CD4-positive, alpha-beta T cell (primary cell): ENCODE measurements at regions not wholly inside any gene's neighbourhood (a gene's known extent, or its start where the extent isn't known, plus 50 kb on each side); places are given as distances from the start of the nearest gene placed in this dataset.

Experiments
- ATAC-seq: fragments of 200-7000 bp; cut with Tn5 transposase; one replicate; pipeline ENCODE4 v1.10.0; 2022; ENCODE audit warnings: mild to moderate bottlenecking; ENCODE audit not compliant: poor library complexity
- CTCF ChIA-PET: fragments of 350-600 bp; sonication (Branson Sonifier 250); formaldehyde crosslinking; loops from one replicate; lab custom pipeline; 2021; ENCODE audit warnings: antibody characterized with exemption, inconsistent platforms; lab: Charles Lee
- POLR2A ChIA-PET: fragments of 350-600 bp; sonication (Branson Sonifier 250); formaldehyde crosslinking; loops from one replicate; lab custom pipeline; 2021; ENCODE audit warnings: antibody characterized with exemption, inconsistent platforms; lab: Charles Lee
- DNase-seq, 14 experiments: peaks; one replicate each; pipeline ENCODE4 v3.0.0-alpha.2; 2013 to 2020; ENCODE audit warnings: mixed read lengths in 2 of 14
- H3K27ac ChIP-seq, 2 donors: one replicate each; pipeline versions ENCODE4 v1.5.1 to v1.7.0; 2013; ENCODE audit warnings: low read length in 2 of 2, low read depth in 1 of 2, mild to moderate bottlenecking in 1 of 2
- H3K27me3 ChIP-seq, 2 experiments: 1 replicate in 1 of 2; 2 replicates in 1 of 2; pipeline versions ENCODE4 v1.6.1 to v1.7.0; 2013; ENCODE audit warnings: low read length in 2 of 2, control low read depth in 1 of 2, mild to moderate bottlenecking in 1 of 2, moderate library complexity in 1 of 2; ENCODE audit not compliant: insufficient read depth in 2 of 2, control insufficient read depth in 1 of 2
- H3K36me3 ChIP-seq: one replicate; pipeline ENCODE4 v1.6.1; 2013; ENCODE audit warnings: low read length, control low read depth; ENCODE audit not compliant: insufficient read depth
- H3K4me1 ChIP-seq: one replicate; pipeline ENCODE4 v1.6.1; 2013; ENCODE audit warnings: low read length, control low read depth; ENCODE audit not compliant: insufficient read depth
- H3K4me3 ChIP-seq: one replicate; pipeline ENCODE4 v1.5.1; 2013; ENCODE audit warnings: mild to moderate bottlenecking, low read length, moderate library complexity
- H3K9me3 ChIP-seq, 2 experiments: 1 replicate in 1 of 2; 2 replicates in 1 of 2; pipeline versions ENCODE4 v1.6.1 to v1.7.0; 2013; ENCODE audit warnings: low read length in 2 of 2, mild to moderate bottlenecking in 2 of 2, control low read depth in 1 of 2, moderate library complexity in 1 of 2; ENCODE audit not compliant: control insufficient read depth in 1 of 2, insufficient read depth in 1 of 2
- H3K27ac Mint-ChIP-seq: one replicate; pipeline ENCODE4 v1.8.0; 2020; ENCODE audit warnings: mixed read lengths
- H3K27me3 Mint-ChIP-seq: one replicate; pipeline ENCODE4 v1.8.0; 2021; ENCODE audit warnings: mixed read lengths
- H3K36me3 Mint-ChIP-seq: one replicate; pipeline ENCODE4 v1.8.0; 2021; ENCODE audit warnings: low read depth, mixed read lengths
- H3K4me1 Mint-ChIP-seq: one replicate; pipeline ENCODE4 v1.8.0; 2021; ENCODE audit warnings: low read depth, mixed read lengths
- H3K4me3 Mint-ChIP-seq: one replicate; pipeline ENCODE4 v1.8.0; 2020; ENCODE audit warnings: mild to moderate bottlenecking, mixed read lengths
- H3K9me3 Mint-ChIP-seq: one replicate; pipeline ENCODE4 v1.8.0; 2020; ENCODE audit warnings: mixed read lengths
- intact Hi-C, 2 experiments: fragments of 100-400 bp; cut with DNase I in 1 of 2; cut with micrococcal nuclease in 1 of 2; formaldehyde crosslinking; loops; one replicate each; pipeline versions ENCODE4 v1.15.1 to v1.9.0; 2023 to 2025; cut with DNase I, micrococcal nuclease
- TF ChIP-seq, protein P1 (sequence below): fragments of 200-600 bp; IDR thresholded peaks from one replicate; pipeline ENCODE4 v1.8.0; 2022; ENCODE audit warnings: antibody characterized with exemption, mild to moderate bottlenecking

DNA sequence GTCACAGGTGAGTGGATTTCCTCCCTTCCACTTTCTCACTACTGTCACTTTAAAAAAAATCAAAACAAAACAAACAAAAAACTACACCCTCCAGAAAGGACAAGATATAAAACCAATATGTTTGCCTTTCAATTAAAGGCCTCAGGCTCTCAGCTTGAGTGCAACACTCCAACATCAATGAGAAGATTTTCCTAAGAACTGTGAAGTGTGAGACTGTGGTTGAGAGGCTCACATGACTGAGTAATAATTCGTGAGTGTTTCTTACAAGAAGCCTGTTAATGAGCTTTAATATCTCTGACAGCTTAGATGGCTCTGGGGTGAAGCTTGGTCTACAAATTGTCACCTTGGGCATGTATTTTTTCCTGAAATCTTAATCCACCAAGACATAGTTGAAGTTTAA lies 216.1 kb downstream of the ETAA1 start:
- H3K4me3 ChIP-seq = no peak overlapping the region
- H3K27me3 ChIP-seq = no peaks in the 10 kb centered on the region
- H3K9me3 Mint-ChIP-seq = no peaks in the 10 kb centered on the region
- intact Hi-C loops = no loop called here
- DNase-seq = no peak
- ATAC-seq = no peak
- peaks cover 0 to 3% of the 10 kb centered on the region in 2 experiments for H3K9me3 ChIP-seq
- H3K36me3 ChIP-seq = no peaks in the 10 kb centered on the region
- CTCF ChIA-PET = no interaction called here
- no peak overlapping the region for H3K4me3 Mint-ChIP-seq
- no peaks in the 10 kb centered on the region for H3K27me3 Mint-ChIP-seq
- no peaks in the 10 kb centered on the region for H3K4me1 ChIP-seq
- H3K27ac ChIP-seq = no peak overlapping the region
- TF ChIP-seq, protein P1, sequence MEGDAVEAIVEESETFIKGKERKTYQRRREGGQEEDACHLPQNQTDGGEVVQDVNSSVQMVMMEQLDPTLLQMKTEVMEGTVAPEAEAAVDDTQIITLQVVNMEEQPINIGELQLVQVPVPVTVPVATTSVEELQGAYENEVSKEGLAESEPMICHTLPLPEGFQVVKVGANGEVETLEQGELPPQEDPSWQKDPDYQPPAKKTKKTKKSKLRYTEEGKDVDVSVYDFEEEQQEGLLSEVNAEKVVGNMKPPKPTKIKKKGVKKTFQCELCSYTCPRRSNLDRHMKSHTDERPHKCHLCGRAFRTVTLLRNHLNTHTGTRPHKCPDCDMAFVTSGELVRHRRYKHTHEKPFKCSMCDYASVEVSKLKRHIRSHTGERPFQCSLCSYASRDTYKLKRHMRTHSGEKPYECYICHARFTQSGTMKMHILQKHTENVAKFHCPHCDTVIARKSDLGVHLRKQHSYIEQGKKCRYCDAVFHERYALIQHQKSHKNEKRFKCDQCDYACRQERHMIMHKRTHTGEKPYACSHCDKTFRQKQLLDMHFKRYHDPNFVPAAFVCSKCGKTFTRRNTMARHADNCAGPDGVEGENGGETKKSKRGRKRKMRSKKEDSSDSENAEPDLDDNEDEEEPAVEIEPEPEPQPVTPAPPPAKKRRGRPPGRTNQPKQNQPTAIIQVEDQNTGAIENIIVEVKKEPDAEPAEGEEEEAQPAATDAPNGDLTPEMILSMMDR = no peak
- POLR2A ChIA-PET = no interaction called here
- no peaks in the 10 kb centered on the region for H3K36me3 Mint-ChIP-seq
- no peaks in the 10 kb centered on the region for H3K4me1 Mint-ChIP-seq
- H3K27ac Mint-ChIP-seq = no peak overlapping the region

DNA sequence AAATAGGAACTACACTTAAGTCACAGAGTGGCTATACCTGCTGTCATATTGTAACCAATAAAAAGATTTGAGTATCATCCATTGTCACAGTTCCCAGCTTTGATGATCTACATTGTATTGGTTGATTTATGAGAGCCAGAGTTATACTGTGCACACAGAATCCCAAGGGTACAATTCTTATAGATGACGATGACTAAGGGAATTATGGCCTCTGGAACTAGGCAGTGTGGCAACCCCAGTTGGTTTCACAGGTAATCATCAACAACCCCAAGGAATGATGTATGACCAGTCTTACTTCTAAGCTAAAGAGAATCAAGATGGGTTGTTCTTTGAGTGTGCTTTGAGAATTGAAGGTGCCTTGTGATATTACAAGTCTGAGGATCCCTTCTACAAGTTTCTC lies 217.3 kb downstream of the ETAA1 start:
- Mint-ChIP-seq H3K9me3 (no peaks in the 10 kb centered on the region), H3K27me3 (no peaks in the 10 kb centered on the region), H3K4me3 (no peak overlapping the region), H3K36me3 (no peaks in the 10 kb centered on the region), H3K4me1 (no peaks in the 10 kb centered on the region), H3K27ac (no peak overlapping the region)
- no peaks in the 10 kb centered on the region for H3K4me1 ChIP-seq
- DNase-seq (no peak), ATAC-seq (no peak)
- H3K4me3 ChIP-seq = no peak overlapping the region
- no peaks in the 10 kb centered on the region for H3K27me3 ChIP-seq
- TF ChIP-seq, protein P1 = no peak
- ChIA-PET CTCF (no interaction called here), POLR2A (no interaction called here)
- H3K36me3 ChIP-seq = no peaks in the 10 kb centered on the region
- peaks cover 0 to 3% of the 10 kb centered on the region in 2 experiments for H3K9me3 ChIP-seq
- no peak overlapping the region for H3K27ac ChIP-seq
- intact Hi-C loops = no loop called here

DNA sequence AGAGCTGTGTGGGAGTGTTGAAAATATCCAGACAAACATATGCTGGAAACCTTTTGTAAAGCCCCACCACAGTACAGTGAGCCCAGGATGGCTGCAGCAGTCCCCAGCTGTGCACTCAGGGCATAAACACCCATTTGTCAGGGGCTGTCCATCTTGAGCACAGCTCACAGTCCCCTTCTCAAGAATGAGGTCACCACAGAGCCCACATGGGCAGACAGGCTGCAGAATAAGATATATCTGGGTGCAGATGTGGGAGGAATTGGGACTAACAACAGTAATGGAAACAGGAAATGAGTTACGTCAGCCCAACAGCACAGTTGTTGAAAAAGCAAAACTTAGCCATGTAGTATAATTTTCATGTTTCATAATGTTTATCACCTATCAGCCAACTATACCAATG lies 219.6 kb downstream of the ETAA1 start:
- H3K27ac ChIP-seq = no peak overlapping the region
- Mint-ChIP-seq H3K27ac (no peak overlapping the region), H3K27me3 (no peaks in the 10 kb centered on the region), H3K4me3 (no peak overlapping the region), H3K9me3 (no peaks in the 10 kb centered on the region), H3K36me3 (no peaks in the 10 kb centered on the region), H3K4me1 (no peaks in the 10 kb centered on the region)
- H3K36me3 ChIP-seq = no peaks in the 10 kb centered on the region
- POLR2A ChIA-PET = no interaction called here
- intact Hi-C loops = no loop called here
- CTCF ChIA-PET = no interaction called here
- no peaks in the 10 kb centered on the region for H3K27me3 ChIP-seq
- TF ChIP-seq, protein P1 = no peak
- DNase-seq = peak in 1 of 14 experiments; percentile 6
- no peak for ATAC-seq
- no peaks in the 10 kb centered on the region for H3K4me1 ChIP-seq
- H3K4me3 ChIP-seq = no peak overlapping the region
- H3K9me3 ChIP-seq = peaks cover 0 to 3% of the 10 kb centered on the region in 2 experiments
